ENCODE measurements at regions not wholly inside any gene's neighbourhood (a gene's known extent, or its start where the extent isn't known, plus 50 kb on each side); places are given as distances from the start of the nearest gene placed in this dataset.

GRCh38 chr1:220398238-220398637 is 126.0 kb upstream of the RAB3GAP2 start:
- DNase-seq (ENCODE audit: low read depth, low spot score), result no peak
- no peak for TF ChIP-seq CTCF (IDR thresholded peaks at IDR 0.05; ENCODE audit: low read depth, low read length)
- no peak overlapping the region for H3K4me3 ChIP-seq (ENCODE audit: low read depth, low read length)
- in situ Hi-C loops (cut with HindIII; ENCODE audit: low sequenced_read_pairs), result no loop called here

- no peak for DNase-seq (ENCODE audit: low read depth, low spot score)
- in situ Hi-C loops (cut with HindIII; ENCODE audit: low sequenced_read_pairs), result no loop called here
- no peak overlapping the region for H3K4me3 ChIP-seq (ENCODE audit: low read depth, low read length)
- no peak for TF ChIP-seq CTCF (IDR thresholded peaks at IDR 0.05; ENCODE audit: low read depth, low read length)
These were observed 119.2 kb upstream of the RAB3GAP2 start for GRCh38 chr1:220391491-220391890.

- in situ Hi-C loops (cut with HindIII; ENCODE audit: low sequenced_read_pairs), result no loop called here
- no peak for DNase-seq (ENCODE audit: low read depth, low spot score)
- TF ChIP-seq CTCF (IDR thresholded peaks at IDR 0.05; ENCODE audit: low read depth, low read length), result no peak
- H3K4me3 ChIP-seq (ENCODE audit: low read depth, low read length), result no peak overlapping the region
These were observed 117.4 kb upstream of the RAB3GAP2 start for GRCh38 chr1:220389634-220390033.

GRCh38 chr1:220386494-220387195 is 114.4 kb upstream of the RAB3GAP2 start:
- no peak overlapping the region for H3K4me3 ChIP-seq (ENCODE audit: low read depth, low read length)
- no peak for DNase-seq (ENCODE audit: low read depth, low spot score)
- TF ChIP-seq CTCF (IDR thresholded peaks at IDR 0.05; ENCODE audit: low read depth, low read length), result no peak
- in situ Hi-C loops (cut with HindIII; ENCODE audit: low sequenced_read_pairs), result no loop called here

GRCh38 chr1:220385158-220385557 is 112.9 kb upstream of the RAB3GAP2 start:
- in situ Hi-C loops (cut with HindIII; ENCODE audit: low sequenced_read_pairs), result no loop called here
- no peak for TF ChIP-seq CTCF (IDR thresholded peaks at IDR 0.05; ENCODE audit: low read depth, low read length)
- no peak overlapping the region for H3K4me3 ChIP-seq (ENCODE audit: low read depth, low read length)
- DNase-seq (ENCODE audit: low read depth, low spot score), result no peak

- no peak overlapping the region for H3K4me3 ChIP-seq (ENCODE audit: low read depth, low read length)
- in situ Hi-C loops (cut with HindIII; ENCODE audit: low sequenced_read_pairs), result no loop called here
- no peak for DNase-seq (ENCODE audit: low read depth, low spot score)
- TF ChIP-seq CTCF (IDR thresholded peaks at IDR 0.05; ENCODE audit: low read depth, low read length), result no peak
These were observed 110.7 kb upstream of the RAB3GAP2 start for GRCh38 chr1:220382994-220383393.
